ENCODE measurements at regions not wholly inside any gene's neighbourhood (a gene's known extent, or its start where the extent isn't known, plus 50 kb on each side); places are given as distances from the start of the nearest gene placed in this dataset.
A peak's percentile ranks its signal among the peaks of the same experiment; 100 is the strongest.
"Not testable (repeated sequence)": the region's sequence is repeated elsewhere in the genome, so short reads cannot be mapped to it uniquely, and the experiment has no call there.

- DNase-seq (ENCODE audit: low read depth in 4 of 4, low spot score in 3 of 4): no peak
These were observed 150.9 kb upstream of the STMND1 start for GRCh38 chr6:16950825-16951495.

GRCh38 chr6:16950302-16950701, 151.5 kb upstream of the STMND1 start:
- no peak for DNase-seq (ENCODE audit: low read depth in 4 of 4, low spot score in 3 of 4)

GRCh38 chr6:16949716-16950115, 152.1 kb upstream of the STMND1 start:
- DNase-seq (ENCODE audit: low read depth in 4 of 4, low spot score in 3 of 4): no peak

GRCh38 chr6:16948396-16948795, 153.5 kb upstream of the STMND1 start:
- no peak for DNase-seq (ENCODE audit: low read depth in 4 of 4, low spot score in 3 of 4)

GRCh38 chr6:16947375-16948015, 154.4 kb upstream of the STMND1 start:
- DNase-seq (ENCODE audit: low read depth in 4 of 4, low spot score in 3 of 4): peak in 3 of 4 donors; percentile 18 to 49 (median 48)

- DNase-seq (ENCODE audit: low read depth in 4 of 4, low spot score in 3 of 4): no peak
These were observed 157.3 kb upstream of the STMND1 start for GRCh38 chr6:16944596-16944995.

GRCh38 chr6:16939839-16940238, 162.0 kb upstream of the STMND1 start:
- DNase-seq (ENCODE audit: low read depth in 4 of 4, low spot score in 3 of 4): no peak

- DNase-seq (ENCODE audit: low read depth in 4 of 4, low spot score in 3 of 4): no peak
These were observed 162.5 kb upstream of the STMND1 start for GRCh38 chr6:16939351-16939750.

GRCh38 chr6:16936893-16937292, 165.0 kb upstream of the STMND1 start:
- no peak for DNase-seq (ENCODE audit: low read depth in 4 of 4, low spot score in 3 of 4)

- DNase-seq (ENCODE audit: low read depth in 4 of 4, low spot score in 3 of 4): no peak
These were observed 167.9 kb upstream of the STMND1 start for GRCh38 chr6:16933961-16934360.

- no peak for DNase-seq (ENCODE audit: low read depth in 4 of 4, low spot score in 3 of 4)
These were observed 168.3 kb upstream of the STMND1 start for GRCh38 chr6:16933532-16933931.

GRCh38 chr6:16932920-16933319, 168.9 kb upstream of the STMND1 start:
- DNase-seq (ENCODE audit: low read depth in 4 of 4, low spot score in 3 of 4): no peak

- not testable (repeated sequence) for DNase-seq (ENCODE audit: low read depth in 4 of 4, low spot score in 3 of 4)
These were observed 169.8 kb upstream of the ATXN1 start for GRCh38 chr6:16931079-16931478.

- DNase-seq (ENCODE audit: low read depth in 4 of 4, low spot score in 3 of 4): no peak
These were observed 169.2 kb upstream of the ATXN1 start for GRCh38 chr6:16930432-16930831.

- no peak for DNase-seq (ENCODE audit: low read depth in 4 of 4, low spot score in 3 of 4)
These were observed 168.5 kb upstream of the ATXN1 start for GRCh38 chr6:16929809-16930208.

GRCh38 chr6:16928387-16928786, 167.1 kb upstream of the ATXN1 start:
- no peak for DNase-seq (ENCODE audit: low read depth in 4 of 4, low spot score in 3 of 4)

- DNase-seq (ENCODE audit: low read depth in 4 of 4, low spot score in 3 of 4): no peak
These were observed 165.9 kb upstream of the ATXN1 start for GRCh38 chr6:16927205-16927604.

- DNase-seq (ENCODE audit: low read depth in 4 of 4, low spot score in 3 of 4): no peak
These were observed 164.2 kb upstream of the ATXN1 start for GRCh38 chr6:16925461-16925860.

GRCh38 chr6:16922282-16922681, 161.0 kb upstream of the ATXN1 start:
- no peak for DNase-seq (ENCODE audit: low read depth in 4 of 4, low spot score in 3 of 4)

- no peak for DNase-seq (ENCODE audit: low read depth in 4 of 4, low spot score in 3 of 4)
These were observed 160.3 kb upstream of the ATXN1 start for GRCh38 chr6:16921399-16922110.

GRCh38 chr6:16918586-16918985, 157.3 kb upstream of the ATXN1 start:
- DNase-seq (ENCODE audit: low read depth in 4 of 4, low spot score in 3 of 4): no peak

GRCh38 chr6:16914184-16914583, 152.9 kb upstream of the ATXN1 start:
- DNase-seq (ENCODE audit: low read depth in 4 of 4, low spot score in 3 of 4): no peak

Data from right renal pelvis (tissue), 4 donors.